ENCODE measurements at regions not wholly inside any gene's neighbourhood (a gene's known extent, or its start where the extent isn't known, plus 50 kb on each side); places are given as distances from the start of the nearest gene placed in this dataset.
A peak's percentile ranks its signal among the peaks of the same experiment; 100 is the strongest.
"Not testable (repeated sequence)": the region's sequence is repeated elsewhere in the genome, so short reads cannot be mapped to it uniquely, and the experiment has no call there.

DNA sequence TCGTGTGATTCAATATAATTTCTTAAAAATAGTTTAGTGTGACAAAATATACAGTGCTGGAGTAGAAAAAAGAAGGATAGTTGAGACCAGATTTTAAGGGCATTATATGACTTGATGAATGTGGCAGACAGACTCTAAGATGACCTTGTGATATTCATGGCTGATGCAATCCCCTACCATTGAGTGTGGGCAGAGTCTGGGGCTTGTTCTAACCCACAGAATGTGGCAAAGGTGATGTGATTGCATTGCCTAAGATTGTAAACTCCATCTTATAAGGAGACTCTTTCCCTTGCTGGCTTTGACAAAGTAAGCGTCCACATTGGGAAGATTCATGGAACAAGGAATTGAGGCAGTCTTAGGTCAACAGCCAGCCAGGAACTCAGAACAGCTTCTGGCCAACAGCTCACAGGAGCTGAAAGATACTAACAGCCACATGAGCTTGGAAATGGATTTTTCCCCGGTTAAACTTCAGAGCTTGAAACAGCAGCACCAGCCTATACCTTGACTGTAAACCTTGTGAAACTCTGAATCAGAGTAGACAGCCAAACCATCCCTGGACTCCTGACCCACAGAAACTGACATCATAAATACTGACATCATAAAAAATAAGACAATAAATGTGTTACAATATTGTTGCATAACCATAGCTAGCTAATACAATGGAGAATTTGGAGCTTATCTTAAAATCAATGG is 864.5 kb downstream of the TTLL7 start:
- DNase-seq (ENCODE audit: low read depth): not testable (repeated sequence)

DNA sequence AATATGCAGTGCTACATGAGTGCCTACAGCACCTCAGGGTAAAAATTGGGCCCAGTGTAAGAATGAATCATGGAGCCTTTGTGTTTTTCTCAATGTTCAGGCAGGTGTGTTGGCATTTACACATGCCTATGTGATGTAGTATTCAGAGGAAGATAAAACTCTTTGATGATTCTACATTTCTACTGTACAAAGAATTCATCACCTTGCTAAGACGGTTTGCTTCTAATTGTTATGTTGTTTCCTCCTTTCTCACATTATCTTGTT is 867.3 kb downstream of the TTLL7 start:
- DNase-seq (ENCODE audit: low read depth): no peak

DNA sequence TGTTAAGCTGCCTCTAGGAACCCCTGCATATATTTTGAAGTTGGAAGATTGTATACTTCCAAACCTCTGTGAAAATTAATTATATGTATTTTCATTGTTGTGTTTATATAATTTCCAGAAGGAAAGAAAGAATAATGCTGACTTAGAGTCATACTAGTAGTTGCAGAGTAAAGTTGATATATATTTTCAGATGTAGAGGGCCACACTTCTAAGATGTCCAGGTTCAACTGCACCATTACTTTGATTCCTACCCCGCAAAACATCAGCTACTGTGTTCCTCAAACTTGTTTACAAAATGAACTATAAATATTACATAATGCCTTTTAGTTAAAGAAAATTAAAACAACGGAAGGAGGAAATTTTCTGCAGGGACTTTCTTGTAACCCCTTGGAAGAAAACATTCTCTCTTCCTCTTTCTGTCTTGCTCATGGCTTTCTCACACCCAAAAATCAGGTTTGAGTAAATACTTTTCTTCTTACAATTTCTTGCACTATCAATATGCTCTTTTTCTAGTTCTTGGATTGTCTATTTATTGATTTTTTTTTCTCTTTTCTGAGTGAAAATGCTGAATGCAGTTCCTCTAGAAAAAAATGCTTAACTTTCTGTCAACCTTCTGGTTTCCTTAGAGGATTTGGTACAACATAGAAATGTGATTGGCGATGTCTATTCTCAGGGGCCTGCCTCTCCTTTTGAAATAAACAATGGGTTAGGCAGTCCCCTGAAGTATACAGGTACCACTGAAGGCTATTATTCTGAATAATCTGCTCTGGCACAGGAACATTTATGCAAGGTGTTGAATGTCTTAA is 867.8 kb downstream of the TTLL7 start:
- DNase-seq (ENCODE audit: low read depth): no peak

DNA sequence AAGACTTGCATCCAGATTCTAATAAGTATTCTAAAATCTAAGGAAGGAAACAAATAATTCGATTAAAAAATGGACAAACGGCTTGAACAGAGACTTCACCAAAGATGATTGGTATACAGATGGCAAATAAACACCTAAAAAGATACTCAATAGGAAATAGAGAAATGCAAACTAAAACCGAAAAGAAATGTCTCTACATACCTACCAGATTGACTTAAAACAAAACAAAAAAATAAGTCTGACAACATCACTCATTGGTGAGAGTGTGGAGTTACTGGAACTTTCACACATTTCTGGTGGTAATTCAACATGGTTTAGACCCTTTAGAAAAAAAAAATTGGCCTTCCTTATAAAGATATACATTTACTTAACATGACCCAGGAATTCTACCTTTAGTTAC is 869.8 kb downstream of the TTLL7 start:
- DNase-seq (ENCODE audit: low read depth): no peak

DNA sequence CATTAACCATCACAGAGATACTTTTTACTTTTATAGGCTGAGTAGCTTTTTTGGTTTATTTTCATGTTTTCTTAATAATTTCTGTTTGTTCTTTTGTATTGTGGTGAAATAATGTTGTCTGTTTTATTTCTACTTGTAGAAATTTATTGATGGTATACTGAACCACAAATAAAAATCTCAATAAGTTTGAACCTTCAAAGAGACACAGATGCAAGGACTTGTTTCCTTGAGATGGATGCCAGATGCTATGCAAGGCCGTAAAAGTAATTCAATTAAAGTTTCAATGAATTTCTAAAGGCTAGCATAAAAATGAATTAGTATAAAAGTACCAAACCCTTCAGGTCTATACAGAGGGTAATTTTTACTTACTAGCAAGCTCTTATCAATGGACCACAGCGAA is 873.5 kb downstream of the TTLL7 start:
- DNase-seq (ENCODE audit: low read depth): no peak

DNA sequence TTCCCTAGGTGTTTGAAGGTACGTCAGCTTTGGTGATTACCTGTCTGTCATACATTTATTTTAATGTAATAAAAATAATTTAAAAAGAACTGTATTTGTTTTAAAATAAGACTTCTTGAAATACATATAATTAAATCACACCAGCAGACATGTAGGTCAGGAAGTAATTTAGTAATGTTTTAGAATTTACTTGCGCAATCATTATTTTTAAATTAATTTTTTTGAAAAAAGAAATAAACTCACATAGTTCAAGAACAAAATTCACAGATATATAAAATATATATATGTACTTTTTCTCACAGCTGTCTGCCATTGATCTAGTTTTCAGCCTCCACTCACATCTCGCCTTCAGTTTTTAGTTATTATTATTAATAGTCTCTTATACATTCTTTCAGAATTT is 875.9 kb downstream of the TTLL7 start:
- no peak for DNase-seq (ENCODE audit: low read depth)

DNA sequence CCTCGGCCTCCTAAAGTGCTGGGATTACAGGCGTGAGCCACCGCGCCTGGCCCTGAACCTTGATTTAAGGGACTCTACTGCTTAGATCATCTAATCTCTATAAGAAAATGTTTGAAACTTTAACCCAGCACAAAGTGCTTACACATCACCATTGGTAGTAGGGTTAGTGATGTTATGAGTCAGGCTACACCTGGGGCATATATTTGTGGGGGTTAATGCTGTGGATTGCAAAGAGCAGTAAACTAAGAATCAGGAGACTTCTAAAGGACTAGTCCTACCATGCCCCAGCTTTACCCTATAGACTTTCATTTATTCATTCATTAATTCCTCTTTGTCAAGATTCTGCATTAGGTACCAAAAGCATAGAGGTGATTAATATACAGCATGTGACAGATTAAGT is 880.5 kb downstream of the TTLL7 start:
- DNase-seq (ENCODE audit: low read depth): no peak

DNA sequence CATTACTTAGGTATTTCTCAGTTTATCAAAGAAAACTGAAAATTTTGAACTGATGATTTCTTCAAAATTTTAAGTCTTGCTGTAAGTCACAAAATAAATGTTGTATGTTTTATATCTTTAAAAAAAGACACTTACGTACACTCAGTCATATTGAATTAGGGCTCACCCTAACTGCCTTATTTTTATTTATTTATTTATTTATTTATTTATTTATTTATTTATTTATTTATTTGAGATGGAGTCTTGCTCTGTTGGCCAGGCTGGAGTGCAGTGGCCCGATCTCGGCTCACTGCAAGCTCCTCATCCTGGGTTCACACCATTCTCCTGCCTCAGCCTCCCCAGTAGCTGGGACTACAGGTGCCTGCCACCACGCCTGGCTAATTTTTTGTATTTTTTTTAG is 881.9 kb downstream of the TTLL7 start:
- not testable (repeated sequence) for DNase-seq (ENCODE audit: low read depth)

DNA sequence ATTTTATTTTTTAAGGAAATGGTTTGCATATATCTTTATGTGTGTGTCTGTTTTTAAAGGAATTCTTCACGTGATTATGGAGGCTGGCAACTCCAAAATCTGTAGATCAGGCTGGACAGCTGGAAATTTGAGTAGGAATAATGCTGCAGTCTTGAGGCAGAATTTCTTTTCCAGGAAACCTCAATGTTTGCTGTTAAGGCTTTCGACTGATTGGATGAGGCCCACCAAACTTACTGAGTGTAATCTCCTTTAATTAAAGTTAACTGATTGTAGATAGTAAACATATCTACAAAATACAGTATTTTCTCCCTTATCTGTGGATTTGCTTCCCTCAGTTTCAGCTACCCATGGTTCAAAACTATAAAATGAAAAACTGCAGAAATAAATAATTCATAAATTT is 883.1 kb downstream of the TTLL7 start:
- no peak for DNase-seq (ENCODE audit: low read depth)

DNA sequence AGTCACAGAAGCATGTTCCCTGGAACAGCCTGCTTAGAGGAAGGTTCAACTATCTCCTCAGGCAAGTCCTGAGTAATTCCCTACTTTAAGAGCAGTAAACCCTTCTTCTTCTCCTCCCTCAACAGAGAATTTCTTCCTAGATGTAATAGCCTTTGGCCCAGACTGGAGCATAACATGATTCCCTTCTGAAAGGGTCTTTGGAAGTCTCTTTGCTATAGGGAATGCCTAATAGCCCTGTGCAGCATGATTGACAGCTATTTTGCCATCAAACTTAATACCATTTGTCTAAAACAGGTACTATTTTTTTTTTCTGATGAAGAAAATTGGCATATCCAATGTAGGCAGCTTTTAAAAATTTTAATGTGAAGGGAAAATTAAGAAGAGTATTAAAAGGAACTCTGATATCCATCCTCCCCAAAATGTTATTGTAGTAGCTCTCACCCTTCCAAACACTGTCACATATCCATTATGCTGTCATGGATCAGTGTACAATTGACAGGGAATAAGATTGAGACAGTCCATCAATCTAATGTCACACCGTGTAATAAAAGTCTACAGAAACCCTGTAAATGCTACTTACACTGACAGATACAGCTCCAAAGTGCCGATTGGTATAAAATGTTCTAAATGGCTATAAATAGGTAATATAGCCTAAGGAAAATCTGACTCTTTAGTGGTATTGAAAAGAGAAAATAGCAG is 884.6 kb downstream of the TTLL7 start:
- no peak for DNase-seq (ENCODE audit: low read depth)

DNA sequence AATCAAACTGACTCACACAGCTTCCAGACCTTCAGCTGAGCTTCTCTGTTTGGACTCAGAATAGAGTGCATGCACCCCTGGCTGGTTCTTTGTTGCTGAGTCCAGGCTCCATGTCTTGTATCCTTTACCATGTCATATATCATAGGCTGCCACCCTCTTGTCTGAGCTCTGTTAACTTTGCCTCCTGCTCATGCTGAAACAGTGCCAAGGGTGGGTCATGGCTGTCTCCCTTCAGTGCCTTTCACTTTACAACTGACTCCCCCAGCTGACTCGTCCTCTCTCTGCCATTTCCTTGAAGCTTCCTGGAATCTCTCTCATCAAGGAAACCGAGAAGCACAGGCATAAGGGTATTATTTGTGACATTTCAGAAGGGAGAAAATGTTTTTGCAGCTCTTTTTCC is 885.3 kb downstream of the TTLL7 start:
- peak; percentile 34 for DNase-seq (ENCODE audit: low read depth)

DNA sequence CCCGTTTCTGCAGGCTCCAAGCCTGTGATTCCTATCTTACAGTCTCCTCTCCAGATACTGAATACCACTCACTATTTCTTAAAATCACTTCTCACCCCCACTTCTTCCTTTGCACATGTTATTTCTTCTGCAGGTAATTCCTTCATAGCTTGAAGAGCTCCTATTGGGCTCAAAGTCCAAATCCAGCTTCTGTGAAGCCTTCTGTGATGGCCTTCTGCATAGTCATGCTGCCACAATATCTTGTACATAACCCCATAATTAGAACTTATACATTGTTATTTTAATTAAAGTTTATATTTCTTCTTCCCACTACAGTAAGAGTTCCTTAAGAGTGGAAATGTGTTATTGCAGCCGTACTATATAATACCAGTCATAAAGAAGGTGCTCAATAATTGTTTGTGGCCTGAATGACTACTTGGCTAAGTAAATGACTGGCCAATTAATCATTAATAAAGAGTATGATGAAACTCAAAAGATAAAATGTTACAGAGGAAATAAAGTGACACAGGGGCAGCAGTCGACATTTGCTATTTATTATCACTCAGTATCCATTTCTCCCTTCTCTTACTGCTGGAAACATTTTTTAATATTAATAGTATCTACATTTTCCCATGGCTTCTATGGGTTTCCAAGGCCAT is 886.6 kb downstream of the TTLL7 start:
- DNase-seq (ENCODE audit: low read depth): no peak

DNA sequence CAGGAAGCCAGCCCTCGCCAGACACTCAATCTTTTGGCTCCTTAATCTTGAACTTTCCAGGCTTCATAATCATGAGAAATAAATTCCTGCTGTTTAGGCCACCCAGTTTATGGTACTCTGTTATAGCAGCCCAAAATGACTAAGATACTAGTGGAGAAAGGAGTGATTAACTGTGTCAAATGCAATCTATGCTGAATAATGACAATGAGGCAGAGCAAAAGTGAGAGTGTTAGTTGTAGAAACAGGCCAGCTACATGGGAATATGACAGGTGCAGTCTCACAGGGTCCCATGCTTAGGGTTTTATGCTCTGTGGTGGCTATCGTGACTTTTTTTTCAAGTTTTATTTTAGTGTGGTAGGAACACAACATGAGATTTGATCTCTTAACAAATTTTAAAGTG is 888.8 kb downstream of the TTLL7 start:
- DNase-seq (ENCODE audit: low read depth): no peak

DNA sequence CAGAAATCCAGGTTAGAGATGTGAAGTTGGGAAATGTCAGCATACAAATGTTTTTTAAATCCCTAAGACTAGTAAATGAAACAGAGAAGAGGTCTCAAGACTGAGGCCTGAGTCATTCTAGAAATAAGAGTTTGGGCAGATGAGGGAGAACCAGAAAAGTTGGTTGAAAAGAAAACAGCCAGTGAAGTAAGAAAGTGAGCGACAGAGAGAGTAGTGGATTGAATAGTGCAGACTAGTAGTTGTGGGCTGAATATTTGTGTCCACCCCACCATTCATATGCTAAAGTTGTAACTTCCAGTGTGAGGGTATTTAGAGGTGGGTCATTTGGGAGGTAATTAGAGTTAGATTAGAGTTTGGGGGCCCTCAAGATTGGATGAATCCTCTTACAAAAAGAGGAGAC is 889.2 kb downstream of the TTLL7 start:
- no peak for DNase-seq (ENCODE audit: low read depth)

DNA sequence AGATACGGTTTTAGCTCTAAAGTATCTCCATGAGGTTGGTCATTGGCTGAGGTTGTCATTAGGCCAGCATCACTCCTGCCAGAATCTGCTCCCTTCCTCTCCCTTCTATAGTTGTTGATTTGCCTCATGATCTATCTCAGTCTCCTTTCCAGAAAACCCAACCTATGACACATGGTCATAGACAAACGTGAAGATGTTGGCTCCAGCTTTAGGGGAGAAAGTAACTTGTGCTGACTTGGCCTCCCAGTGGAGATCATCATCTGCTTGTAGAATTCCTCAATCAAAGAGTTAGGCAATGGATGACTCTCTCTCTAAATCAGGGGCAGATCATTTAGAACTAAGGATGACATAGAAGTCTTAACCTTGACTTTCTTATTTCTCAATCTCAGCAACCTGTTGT is 894.4 kb downstream of the TTLL7 start:
- DNase-seq (ENCODE audit: low read depth): no peak

DNA sequence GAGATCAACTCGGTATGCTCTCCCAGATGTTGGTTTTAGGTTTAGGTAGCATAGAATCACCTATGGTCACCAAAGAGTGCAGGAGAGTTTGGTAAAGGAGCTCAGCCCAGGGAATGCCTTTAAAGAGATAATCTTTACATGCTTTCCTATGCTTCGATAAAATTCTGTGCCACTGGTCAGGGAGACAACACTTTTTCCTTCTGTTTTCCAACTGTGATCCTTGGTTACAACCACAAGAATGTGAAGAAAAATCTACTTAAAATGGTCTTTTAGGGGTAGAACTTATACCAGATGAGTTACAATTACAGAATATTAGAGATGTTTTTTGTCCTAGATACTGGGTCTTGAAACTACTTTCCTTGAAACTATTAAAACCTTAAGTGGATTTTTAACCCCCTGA is 895.6 kb downstream of the TTLL7 start:
- DNase-seq (ENCODE audit: low read depth): no peak

DNA sequence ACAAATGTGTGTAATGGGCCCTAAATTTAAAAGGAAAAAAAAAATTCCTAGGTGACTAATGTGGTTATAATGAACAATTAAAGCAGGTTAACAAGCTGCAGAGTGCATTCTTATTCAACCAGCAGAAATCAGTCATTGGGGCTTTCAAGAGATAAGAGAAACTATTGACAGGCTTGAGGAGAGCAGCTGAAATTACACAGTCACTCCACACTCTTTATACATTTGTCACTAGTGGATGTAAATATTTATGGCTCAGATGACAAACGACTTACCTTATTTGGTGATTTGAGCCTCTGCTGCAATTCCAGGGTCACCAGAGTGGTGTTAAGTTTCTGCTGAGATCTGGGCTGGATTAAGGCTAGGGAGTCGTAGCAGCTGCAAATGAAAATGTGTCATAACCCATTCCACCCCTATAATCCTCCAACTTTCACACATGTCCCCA is 896.3 kb downstream of the TTLL7 start:
- peak; percentile 35 for DNase-seq (ENCODE audit: low read depth)

DNA sequence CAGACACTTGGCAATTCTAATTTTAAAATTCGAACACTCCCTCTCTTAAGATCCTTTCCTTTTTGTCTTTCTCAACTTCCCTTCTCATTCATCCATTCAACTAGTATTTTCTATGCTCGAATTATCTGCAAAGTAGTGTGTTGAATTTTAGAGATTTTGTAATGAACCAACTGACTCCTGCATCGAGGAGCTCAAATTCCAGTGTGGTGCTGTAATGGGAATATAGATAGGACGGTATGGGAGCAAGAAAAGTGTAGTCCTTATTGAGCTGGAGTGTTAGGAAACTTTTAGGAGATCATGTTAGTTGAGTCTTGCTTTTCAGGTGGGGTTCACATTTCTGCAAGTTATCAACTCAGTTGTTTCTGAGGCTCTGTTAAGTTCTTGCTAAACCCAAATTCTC is 897.5 kb downstream of the TTLL7 start:
- DNase-seq (ENCODE audit: low read depth): no peak

DNA sequence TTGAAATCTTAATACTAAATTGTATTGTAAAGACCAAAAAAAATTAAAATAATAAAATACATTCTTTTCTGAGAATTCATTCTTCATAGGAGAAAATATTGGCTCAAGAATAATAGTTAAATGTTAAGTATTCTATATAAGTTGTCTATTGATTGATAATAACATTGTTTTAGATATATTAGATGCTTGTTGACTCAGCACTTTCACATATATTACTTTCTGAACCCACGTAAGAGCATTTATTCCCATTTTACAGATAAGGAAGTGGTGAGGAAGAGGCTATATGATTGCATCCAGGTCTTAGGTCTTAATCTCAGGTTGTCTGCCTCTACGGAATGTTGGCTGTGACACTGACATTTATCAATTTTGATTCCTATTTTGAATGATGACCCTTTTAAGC is 898.8 kb downstream of the TTLL7 start:
- no peak for DNase-seq (ENCODE audit: low read depth)

DNA sequence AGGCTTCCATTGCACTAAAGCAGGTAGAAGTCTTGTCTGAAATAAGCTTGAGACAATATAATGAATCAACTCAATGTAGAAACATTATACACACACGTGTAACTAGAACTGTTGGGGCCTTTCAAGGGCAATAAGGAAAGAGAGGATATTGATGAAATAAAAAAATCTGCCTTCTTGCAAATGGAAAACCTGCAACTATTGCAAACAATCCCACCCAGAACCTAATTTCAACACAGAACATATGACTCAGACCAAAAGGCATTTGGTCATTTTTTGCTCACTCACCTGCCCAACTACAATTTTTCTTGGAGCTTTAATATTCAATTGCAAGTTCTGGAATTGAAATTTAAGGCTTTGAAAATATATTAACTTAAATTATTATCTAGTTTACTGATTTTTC is 900.1 kb downstream of the TTLL7 start:
- DNase-seq (ENCODE audit: low read depth): no peak

DNA sequence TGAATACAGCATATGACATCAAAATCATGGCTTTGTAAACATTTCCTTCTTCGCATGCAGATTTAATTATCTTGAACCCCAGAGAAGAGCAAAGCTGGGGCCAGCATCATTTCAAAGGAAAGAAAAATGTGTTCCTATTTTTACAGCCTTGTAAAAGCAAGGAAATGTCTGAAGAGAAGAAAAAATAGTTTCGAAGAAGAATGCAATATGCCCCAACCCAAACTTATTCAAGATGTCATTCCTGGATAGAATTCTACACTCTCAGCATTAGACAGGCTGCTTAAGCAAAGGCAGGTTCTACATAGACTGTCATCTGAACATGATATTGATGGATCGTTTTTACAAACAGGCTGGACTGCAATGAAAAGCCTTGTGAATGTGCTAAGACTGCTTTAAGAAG is 900.8 kb downstream of the TTLL7 start:
- no peak for DNase-seq (ENCODE audit: low read depth)

DNA sequence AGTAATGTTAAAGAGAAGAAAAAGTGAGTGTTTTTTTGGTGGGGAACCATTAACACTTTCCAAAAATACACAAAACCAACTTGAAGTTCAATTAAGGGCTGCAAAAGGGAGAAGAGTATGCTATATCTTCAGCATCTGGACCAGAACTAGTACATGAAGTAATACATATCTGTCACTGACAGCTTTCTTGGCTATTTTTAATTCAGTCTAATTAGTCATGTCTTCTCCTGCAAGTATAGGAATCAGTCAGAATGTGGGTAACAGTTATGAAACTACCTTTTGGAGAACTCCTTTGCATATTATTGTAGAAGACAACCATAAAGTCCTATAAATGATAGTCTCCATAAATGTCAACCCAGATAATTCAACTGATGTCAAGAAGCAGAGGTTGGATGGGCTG is 901.2 kb downstream of the TTLL7 start:
- no peak for DNase-seq (ENCODE audit: low read depth)

DNA sequence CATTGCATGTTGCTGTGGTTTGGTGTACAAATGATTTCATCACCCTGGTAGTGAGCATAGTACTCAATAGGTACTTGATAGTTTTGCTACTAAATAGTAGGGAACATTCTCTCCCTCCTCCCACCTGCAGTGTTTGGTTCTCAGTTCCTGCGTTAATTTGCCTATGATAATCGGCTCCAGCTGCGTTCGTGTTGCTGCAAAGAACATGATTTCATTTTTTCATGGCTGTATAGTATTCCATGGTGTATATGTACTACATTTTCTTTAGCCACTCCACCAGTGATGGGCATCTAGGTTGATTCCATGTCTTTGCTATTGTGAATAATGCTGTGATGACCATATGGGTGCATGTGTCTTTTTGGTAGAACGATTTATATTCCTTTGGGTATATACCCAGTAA is 903.4 kb downstream of the TTLL7 start:
- DNase-seq (ENCODE audit: low read depth): no peak
